Body of pancreas (tissue), 4 donors: ENCODE measurements at regions not wholly inside any gene's neighbourhood (a gene's known extent, or its start where the extent isn't known, plus 50 kb on each side); places are given as distances from the start of the nearest gene placed in this dataset.

Experiments
- POLR2A ChIP-seq, 3 donors: fragments of 450-650 bp; IDR thresholded peaks; one replicate each; pipeline ENCODE4 v1.6.1; 2016; ENCODE audit warnings: antibody characterized with exemption in 3 of 3, mild to moderate bottlenecking in 2 of 3
- TF ChIP-seq, protein P1 (sequence below), 7 experiments: fragments of 450-650 bp in 4 of 7; fragments of 200-600 bp in 3 of 7; sonication (generic) in 3 of 7; IDR thresholded peaks; one replicate each; pipeline ENCODE4 v1.5.1; 2016 to 2019; ENCODE audit warnings: antibody characterized with exemption in 7 of 7

GRCh38 chr3:176310641-176311040, 886.6 kb downstream of the TBL1XR1 start:
- TF ChIP-seq, protein P1, sequence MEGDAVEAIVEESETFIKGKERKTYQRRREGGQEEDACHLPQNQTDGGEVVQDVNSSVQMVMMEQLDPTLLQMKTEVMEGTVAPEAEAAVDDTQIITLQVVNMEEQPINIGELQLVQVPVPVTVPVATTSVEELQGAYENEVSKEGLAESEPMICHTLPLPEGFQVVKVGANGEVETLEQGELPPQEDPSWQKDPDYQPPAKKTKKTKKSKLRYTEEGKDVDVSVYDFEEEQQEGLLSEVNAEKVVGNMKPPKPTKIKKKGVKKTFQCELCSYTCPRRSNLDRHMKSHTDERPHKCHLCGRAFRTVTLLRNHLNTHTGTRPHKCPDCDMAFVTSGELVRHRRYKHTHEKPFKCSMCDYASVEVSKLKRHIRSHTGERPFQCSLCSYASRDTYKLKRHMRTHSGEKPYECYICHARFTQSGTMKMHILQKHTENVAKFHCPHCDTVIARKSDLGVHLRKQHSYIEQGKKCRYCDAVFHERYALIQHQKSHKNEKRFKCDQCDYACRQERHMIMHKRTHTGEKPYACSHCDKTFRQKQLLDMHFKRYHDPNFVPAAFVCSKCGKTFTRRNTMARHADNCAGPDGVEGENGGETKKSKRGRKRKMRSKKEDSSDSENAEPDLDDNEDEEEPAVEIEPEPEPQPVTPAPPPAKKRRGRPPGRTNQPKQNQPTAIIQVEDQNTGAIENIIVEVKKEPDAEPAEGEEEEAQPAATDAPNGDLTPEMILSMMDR (IDR thresholded peaks at IDR 0.05): no peak
- no peak for TF ChIP-seq POLR2A (IDR thresholded peaks at IDR 0.05)
